H1 (cell line): ENCODE measurements at regions not wholly inside any gene's neighbourhood (a gene's known extent, or its start where the extent isn't known, plus 50 kb on each side); places are given as distances from the start of the nearest gene placed in this dataset.

Experiments used
- CTCF ChIA-PET: fragments of 300-600 bp; sonication (Branson Sonifier 250); formaldehyde crosslinking; loops from one replicate; lab custom pipeline; 2021; ENCODE audit not compliant: partially characterized antibody; lab: Charles Lee
- POLR2A ChIA-PET: fragments of 300-600 bp; sonication (Branson Sonifier 250); formaldehyde crosslinking; loops from one replicate; lab custom pipeline; 2021; ENCODE audit warnings: inconsistent platforms; ENCODE audit not compliant: partially characterized antibody; lab: Charles Lee
- DNase-seq, 2 experiments: peaks; one replicate each; pipeline versions ENCODE4 v3.0.0 to v3.0.0-alpha.2; 2010 to 2022; ENCODE audit warnings: low spot score in 2 of 2, low read depth in 1 of 2, mixed read lengths in 1 of 2
- FAIRE-seq: peaks from 2 replicates; lab custom pipeline; 2011; peaks lifted over from hg19 to GRCh38; lab: Jason Lieb, UNC
- H2AFZ ChIP-seq: 2 replicates; pipeline ENCODE4 v1.8.1; 2012; ENCODE audit warnings: low read length, inconsistent platforms
- H2AK5ac ChIP-seq: 2 replicates; pipeline ENCODE4 v1.6.1; 2013; ENCODE audit warnings: low read depth, low read length
- H2BK120ac ChIP-seq: replicated peaks from 2 replicates; pipeline ENCODE3; 2013; ENCODE audit warnings: low read depth, low read length, inconsistent platforms
- H2BK12ac ChIP-seq: 2 replicates; pipeline ENCODE4 v1.6.1; 2013; ENCODE audit warnings: low read depth, low read length
- H2BK15ac ChIP-seq: 2 replicates; pipeline ENCODE4 v1.6.1; 2013; ENCODE audit warnings: low read length
- H2BK20ac ChIP-seq: 2 replicates; pipeline ENCODE4 v1.6.1; 2013; ENCODE audit warnings: low read length
- H2BK5ac ChIP-seq: 2 replicates; pipeline ENCODE4 v1.6.1; 2013; ENCODE audit warnings: low read depth, low read length
- H3K14ac ChIP-seq: 2 replicates; pipeline ENCODE4 v1.6.1; 2013; ENCODE audit warnings: inconsistent platforms; ENCODE audit not compliant: insufficient read length
- H3K18ac ChIP-seq: 2 replicates; pipeline ENCODE4 v1.6.1; 2013; ENCODE audit warnings: low read length; ENCODE audit errors: extremely low read depth
- H3K23ac ChIP-seq: 2 replicates; pipeline ENCODE4 v1.6.1; 2013; ENCODE audit warnings: inconsistent platforms; ENCODE audit not compliant: insufficient read length
- H3K23me2 ChIP-seq: 2 replicates; pipeline ENCODE4 v1.6.1; 2013; ENCODE audit warnings: low read depth, low read length
- H3K27ac ChIP-seq: 2 replicates; pipeline ENCODE4 v1.6.1; 2011; ENCODE audit warnings: low read depth, low read length, inconsistent platforms
- H3K27me3 ChIP-seq, 4 experiments: replicated peaks in 1 of 4; 1 replicate in 1 of 4; 2 replicates in 3 of 4; pipeline versions ENCODE4 v1.6.1 to v1.8.1; 2011 to 2013; ENCODE audit warnings: low read length in 3 of 4, mild to moderate bottlenecking in 3 of 4, inconsistent platforms in 2 of 4, mixed read lengths in 2 of 4, moderate library complexity in 1 of 4; ENCODE audit not compliant: control insufficient read depth in 3 of 4, insufficient read depth in 3 of 4; ENCODE audit errors: extremely low read depth in 1 of 4
- H3K36me3 ChIP-seq, 4 experiments: 2 replicates each; pipeline versions ENCODE4 v1.6.1 to v1.8.1; 2011 to 2013; ENCODE audit warnings: mild to moderate bottlenecking in 4 of 4, low read length in 3 of 4, moderate library complexity in 2 of 4, control low read depth in 1 of 4, inconsistent platforms in 1 of 4; ENCODE audit not compliant: insufficient read depth in 4 of 4, control insufficient read depth in 2 of 4
- H3K4ac ChIP-seq: replicated peaks from 2 replicates; pipeline ENCODE3; 2013; ENCODE audit warnings: low read length, low read depth, mixed read lengths, inconsistent platforms; ENCODE audit not compliant: insufficient read length
- H3K4me1 ChIP-seq, 4 experiments: replicated peaks in 1 of 4; 1 replicate in 1 of 4; 2 replicates in 3 of 4; pipeline versions ENCODE4 v1.6.1 to v1.8.1; 2011 to 2013; ENCODE audit warnings: low read length in 3 of 4, inconsistent platforms in 2 of 4, mixed read lengths in 1 of 4; ENCODE audit not compliant: insufficient read depth in 4 of 4, control insufficient read depth in 3 of 4
- H3K4me2 ChIP-seq, 2 experiments: 2 replicates each; pipeline versions ENCODE4 v1.6.1 to v1.8.1; 2011 to 2013; ENCODE audit warnings: low read depth in 2 of 2, low read length in 2 of 2, control low read depth in 1 of 2, inconsistent platforms in 1 of 2, mild to moderate bottlenecking in 1 of 2; ENCODE audit not compliant: insufficient read depth in 1 of 2
- H3K4me3 ChIP-seq, 4 experiments: fragments of 200-600, 300-600 bp in 1 of 4; sonication (generic), shearing (Covaris generic), sonication (Bioruptor Twin) in 1 of 4; 2 replicates each; pipeline versions ENCODE4 v1.5.1 to v1.8.1; 2011 to 2016; ENCODE audit warnings: low read length in 4 of 4, low read depth in 3 of 4, control low read depth in 2 of 4, inconsistent platforms in 2 of 4, mild to moderate bottlenecking in 2 of 4, mixed read lengths in 1 of 4, moderate library complexity in 1 of 4; ENCODE audit not compliant: insufficient read depth in 2 of 4; ENCODE audit errors: extremely low read depth in 1 of 4
- H3K56ac ChIP-seq: replicated peaks from 2 replicates; pipeline ENCODE3; 2013; ENCODE audit warnings: low read depth, mild to moderate bottlenecking, mixed read lengths, low read length, inconsistent platforms; ENCODE audit not compliant: insufficient read length
- H3K79me1 ChIP-seq: 2 replicates; pipeline ENCODE4 v1.6.1; 2013; ENCODE audit warnings: low read depth, low read length, control low read depth
- H3K79me2 ChIP-seq, 2 experiments: 2 replicates each; pipeline versions ENCODE4 v1.6.1 to v1.8.1; 2012 to 2013; ENCODE audit warnings: low read length in 2 of 2, mild to moderate bottlenecking in 2 of 2, inconsistent platforms in 1 of 2; ENCODE audit not compliant: insufficient read depth in 2 of 2, control insufficient read depth in 1 of 2
- H3K9ac ChIP-seq, 4 experiments: replicated peaks in 1 of 4; 1 replicate in 1 of 4; 2 replicates in 3 of 4; pipeline versions ENCODE4 v1.6.1 to v1.8.1; 2011 to 2013; ENCODE audit warnings: low read depth in 3 of 4, low read length in 3 of 4, control low read depth in 2 of 4, mild to moderate bottlenecking in 2 of 4, moderate library complexity in 2 of 4, inconsistent platforms in 1 of 4; ENCODE audit errors: extremely low read depth in 1 of 4
- H3K9me3 ChIP-seq, 2 experiments: 2 replicates each; pipeline versions ENCODE4 v1.6.1 to v1.8.1; 2012 to 2013; ENCODE audit warnings: mild to moderate bottlenecking in 2 of 2, moderate library complexity in 2 of 2, control low read depth in 1 of 2, inconsistent platforms in 1 of 2, low read depth in 1 of 2, low read length in 1 of 2, mixed read lengths in 1 of 2; ENCODE audit not compliant: insufficient read depth in 2 of 2
- H4K20me1 ChIP-seq, 2 experiments: replicated peaks in 1 of 2; 2 replicates each; pipeline versions ENCODE3 to v1.8.1; 2011 to 2013; ENCODE audit warnings: inconsistent platforms in 2 of 2, low read length in 2 of 2, mild to moderate bottlenecking in 1 of 2; ENCODE audit not compliant: insufficient read depth in 2 of 2, control insufficient read depth in 1 of 2
- H4K5ac ChIP-seq: 2 replicates; pipeline ENCODE4 v1.6.1; 2013; ENCODE audit warnings: low read length, low read depth, mixed read lengths, inconsistent platforms; ENCODE audit not compliant: insufficient read length
- H4K8ac ChIP-seq: 2 replicates; pipeline ENCODE4 v1.8.0; 2013; ENCODE audit warnings: mild to moderate bottlenecking, moderate library complexity, low read length, inconsistent platforms; ENCODE audit not compliant: insufficient read depth; ENCODE audit errors: extremely low read depth
- H4K91ac ChIP-seq: replicated peaks from 2 replicates; pipeline ENCODE3; 2013; ENCODE audit warnings: low read length, mixed read lengths, inconsistent platforms; ENCODE audit not compliant: insufficient read length
- CTCF ChIP-seq, 3 experiments: IDR thresholded peaks; 1 replicate in 2 of 3; 2 replicates in 1 of 3; pipeline versions ENCODE4 v1.5.1 to v1.6.1; 2011; ENCODE audit warnings: low read length in 3 of 3, mild to moderate bottlenecking in 3 of 3, inconsistent platforms in 2 of 3, low read depth in 1 of 3, moderate library complexity in 1 of 3; ENCODE audit not compliant: insufficient read depth in 1 of 3; ENCODE audit errors: control extremely low read depth in 1 of 3
- GTF2F1 ChIP-seq: IDR thresholded peaks from 2 replicates; pipeline ENCODE4 v1.6.1; 2012; ENCODE audit warnings: low read depth, low read length, improper control_type of control experiment, borderline replicate concordance
- JUN ChIP-seq: IDR thresholded peaks from 2 replicates; pipeline ENCODE4 v1.6.1; 2011; ENCODE audit warnings: low read depth, mild to moderate bottlenecking, improper control_type of control experiment, low read length
- RFX5 ChIP-seq: IDR thresholded peaks from 2 replicates; pipeline ENCODE4 v1.6.1; 2011; ENCODE audit warnings: low read depth, low read length, improper control_type of control experiment, borderline replicate concordance
- RXRA ChIP-seq: IDR thresholded peaks from 2 replicates; pipeline ENCODE4 v1.6.1; 2011; ENCODE audit warnings: low read depth, mild to moderate bottlenecking, low read length, moderate library complexity; ENCODE audit not compliant: insufficient read depth
- SIRT6 ChIP-seq: IDR thresholded peaks from one replicate; pipeline ENCODE4 v1.7.1; 2012; ENCODE audit warnings: low read length, inconsistent platforms
- SP1 ChIP-seq: IDR thresholded peaks from 2 replicates; pipeline ENCODE4 v1.6.1; 2011; ENCODE audit warnings: low read depth, low read length
- TBP ChIP-seq: IDR thresholded peaks from 2 replicates; pipeline ENCODE4 v1.6.1; 2011; ENCODE audit warnings: low read depth, low read length, improper control_type of control experiment
- YY1 ChIP-seq: IDR thresholded peaks from 2 replicates; pipeline ENCODE4 v1.6.1; 2011; ENCODE audit warnings: low read depth, mild to moderate bottlenecking, low read length
- WGBS, 2 experiments: shearing (Covaris generic) in 1 of 2; methylation state at CpG; one replicate each; pipeline versions ENCODE4 v1.1.6 to v1.1.7; 2013 to 2015; ENCODE audit warnings: low lambda C conversion rate in 2 of 2, mixed read lengths in 2 of 2, inconsistent platforms in 1 of 2, low coverage in 1 of 2, missing lambda C conversion rate in 1 of 2; ENCODE audit not compliant: insufficient replicate concordance in 2 of 2, insufficient coverage in 1 of 2, insufficient read length in 1 of 2; ENCODE audit errors: extremely low coverage in 1 of 2, missing lambda C conversion rate in 1 of 2; 5-methylcytosine and 5-hydroxymethylcytosine counted together

GRCh38 chr11:128093689-128094088 is 493.7 kb downstream of the ETS1 start:
- Histone ChIP-seq H3K36me3 (no peaks in the 10 kb centered on the region), H2BK5ac (no peak overlapping the region), H2BK20ac (no peak overlapping the region), H4K20me1 (no peaks in the 10 kb centered on the region), H3K27ac (no peak overlapping the region), H2AFZ (no peak overlapping the region), H4K5ac (no peak overlapping the region), H3K14ac (no peak overlapping the region), H2AK5ac (no peak overlapping the region), H2BK12ac (no peak overlapping the region), H4K91ac (no peak overlapping the region), H3K23me2 (no peaks in the 10 kb centered on the region), H3K79me2 (no peaks in the 10 kb centered on the region), H3K18ac (no peak overlapping the region), H3K56ac (no peak overlapping the region), H2BK120ac (no peak overlapping the region), H3K9ac (no peak overlapping the region), H3K23ac (no peak overlapping the region), H4K8ac (no peak overlapping the region), H3K4me2 (no peak overlapping the region), H2BK15ac (no peak overlapping the region), H3K4ac (no peak overlapping the region), H3K4me1 (no peaks in the 10 kb centered on the region; a peak in 1 of 7 replicates), H3K9me3 (peaks cover 8 to 15% of the 10 kb centered on the region in 2 experiments; a peak in 3 of 4 replicates), H3K4me3 (no peak overlapping the region), H3K27me3 (no peaks in the 10 kb centered on the region), H3K79me1 (no peaks in the 10 kb centered on the region)
- FAIRE-seq, result no peak
- ChIA-PET POLR2A (no interaction called here), CTCF (interaction anchor here (0.7 kb wide), 1 partner anchor 96 kb away, joined by 3 read pairs; no protein-coding TSS in a partner anchor)
- DNase-seq, result no peak
- 90% methylated on average over 2 of the region's 2 CpGs; no CpG with 5 or more reads in 1 of the 2 experiments for whole genome bisulfite sequencing, 2 experiments
- TF ChIP-seq CTCF (IDR thresholded peaks at IDR 0.05; ENCODE audit: control extremely low read depth in 1 of 3, insufficient read depth in 1 of 3, low read depth in 1 of 3, low read length in 3 of 3) (no peak), SIRT6 (no peak), RFX5 (no peak), YY1 (no peak), TBP (no peak), RXRA (no peak), GTF2F1 (no peak), JUN (no peak), SP1 (no peak)
